ENCODE measurements at regions not wholly inside any gene's neighbourhood (a gene's known extent, or its start where the extent isn't known, plus 50 kb on each side); places are given as distances from the start of the nearest gene placed in this dataset.
A peak's percentile ranks its signal among the peaks of the same experiment; 100 is the strongest.

- DNase-seq (ENCODE audit: low read depth), result peak; percentile 44
Observed at GRCh38 chr4:79466621-79467020, 58.6 kb upstream of the GK2 start.

All from fibroblast of gingiva (primary cell).